SK-N-SH (cell line): ENCODE measurements at regions not wholly inside any gene's neighbourhood (a gene's known extent, or its start where the extent isn't known, plus 50 kb on each side); places are given as distances from the start of the nearest gene placed in this dataset.

Experiments used
- CTCF ChIA-PET: fragments of 300-600, 350-600 bp; formaldehyde crosslinking; extraction: SDS; loops from one replicate; lab custom pipeline; 2021; lab: Yijun Ruan, JAX
- POLR2A ChIA-PET: fragments of 350-600 bp; sonication (Branson Sonifier 250); formaldehyde crosslinking; extraction: SDS; loops from one replicate; lab custom pipeline; 2020; ENCODE audit warnings: antibody characterized with exemption, inconsistent platforms; lab: Yijun Ruan, JAX
- DNase-seq: peaks from one replicate; pipeline ENCODE4 v3.0.0; 2012
- H2AFZ ChIP-seq: fragments of 200-600 bp; sonication (generic); 2 replicates; pipeline ENCODE4 v1.8.1; 2016; ENCODE audit warnings: antibody characterized with exemption, mild to moderate bottlenecking, low read depth
- H3F3A ChIP-seq: fragments of 200-600 bp; sonication (generic); replicated peaks from 2 replicates; pipeline ENCODE3; 2016; ENCODE audit warnings: antibody characterized with exemption, mild to moderate bottlenecking; ENCODE audit not compliant: insufficient read depth
- H3K27ac ChIP-seq, 2 experiments: fragments of 200-500 bp in 1 of 2; fragments of 200-600 bp in 1 of 2; sonication (Bioruptor generic) in 1 of 2; sonication (generic), shearing (Covaris generic) in 1 of 2; 2 replicates each; pipeline versions ENCODE4 v1.5.1 to v1.6.1; 2014 to 2016; ENCODE audit warnings: low read depth in 2 of 2, inconsistent platforms in 1 of 2, low read length in 1 of 2, mild to moderate bottlenecking in 1 of 2, mixed read lengths in 1 of 2
- H3K27me3 ChIP-seq: fragments of 200-600 bp; sonication (generic), shearing (Covaris generic); 2 replicates; pipeline ENCODE4 v1.6.1; 2016; ENCODE audit warnings: mixed run types; ENCODE audit not compliant: insufficient read depth
- H3K36me3 ChIP-seq, 2 experiments: fragments of 200-500 bp in 1 of 2; fragments of 200-600 bp in 1 of 2; sonication (Bioruptor generic) in 1 of 2; sonication (generic) in 1 of 2; replicated peaks in 1 of 2; 2 replicates each; pipeline versions ENCODE3 to v1.5.1; 2014 to 2016; ENCODE audit warnings: low read length in 1 of 2, mild to moderate bottlenecking in 1 of 2; ENCODE audit not compliant: insufficient read depth in 2 of 2, control insufficient read depth in 1 of 2
- H3K4me1 ChIP-seq, 2 experiments: fragments of 200-500 bp in 1 of 2; fragments of 200-600 bp in 1 of 2; sonication (Bioruptor generic) in 1 of 2; sonication (generic), shearing (Covaris generic) in 1 of 2; 2 replicates each; pipeline versions ENCODE4 v1.5.1 to v1.6.1; 2014 to 2016; ENCODE audit warnings: low read depth in 1 of 2, low read length in 1 of 2, mixed run types in 1 of 2; ENCODE audit not compliant: insufficient read depth in 2 of 2, control insufficient read depth in 1 of 2
- H3K4me2 ChIP-seq: fragments of 200-600 bp; sonication (generic), shearing (Covaris generic); 2 replicates; pipeline ENCODE4 v1.6.1; 2017; ENCODE audit warnings: mixed run types
- H3K4me3 ChIP-seq, 2 experiments: fragments of 200-500 bp in 1 of 2; fragments of 200-600 bp in 1 of 2; sonication (Bioruptor generic) in 1 of 2; sonication (generic), shearing (Covaris generic) in 1 of 2; 2 replicates each; pipeline versions ENCODE4 v1.5.1 to v1.8.1; 2014 to 2016; ENCODE audit warnings: low read depth in 2 of 2, inconsistent platforms in 1 of 2, low read length in 1 of 2, mild to moderate bottlenecking in 1 of 2, mixed read lengths in 1 of 2, moderate library complexity in 1 of 2
- H3K79me2 ChIP-seq: fragments of 200-600 bp; sonication (generic); 2 replicates; pipeline ENCODE4 v1.8.1; 2017; ENCODE audit warnings: mild to moderate bottlenecking; ENCODE audit not compliant: insufficient read depth
- H3K9ac ChIP-seq: fragments of 200-600 bp; sonication (generic); 2 replicates; pipeline ENCODE4 v1.6.1; 2017; ENCODE audit warnings: mixed run types
- H3K9me2 ChIP-seq: fragments of 200-600 bp; sonication (generic); 2 replicates; pipeline ENCODE4 v1.6.1; 2017; ENCODE audit warnings: mixed run types
- H3K9me3 ChIP-seq: fragments of 200-600 bp; sonication (generic); 2 replicates; pipeline ENCODE4 v1.6.1; 2017; ENCODE audit warnings: mixed run types, mild to moderate bottlenecking, moderate library complexity
- H4K20me1 ChIP-seq: fragments of 200-600 bp; sonication (generic); 2 replicates; pipeline ENCODE4 v1.6.1; 2017; ENCODE audit warnings: mild to moderate bottlenecking, mixed run types; ENCODE audit not compliant: insufficient read depth
- CHD2 ChIP-seq: fragments of 150-350 bp; IDR thresholded peaks from 2 replicates; pipeline ENCODE4 v1.6.1; 2018; ENCODE audit warnings: low read length; ENCODE audit not compliant: partially characterized antibody
- CTCF ChIP-seq: fragments of 200-600 bp; sonication (generic); IDR thresholded peaks from 2 replicates; pipeline ENCODE4 v1.6.1; 2017; ENCODE audit warnings: antibody characterized with exemption, mild to moderate bottlenecking, moderate library complexity
- EP300 ChIP-seq, 2 experiments: IDR thresholded peaks; 2 replicates each; pipeline versions ENCODE4 v1.4.0 to v1.6.1; 2012; ENCODE audit warnings: borderline replicate concordance in 1 of 2, low read depth in 1 of 2, low read length in 1 of 2
- FOSL2 ChIP-seq: IDR thresholded peaks from 2 replicates; pipeline ENCODE4 v1.4.0; 2012; ENCODE audit warnings: low read depth, mild to moderate bottlenecking, moderate library complexity, borderline replicate concordance
- FOXM1 ChIP-seq: IDR thresholded peaks from 2 replicates; pipeline ENCODE4 v1.4.0; 2012; ENCODE audit warnings: low read depth, mild to moderate bottlenecking
- GABPA ChIP-seq: IDR thresholded peaks from 2 replicates; pipeline ENCODE4 v1.4.0; 2012; ENCODE audit warnings: low read depth, mild to moderate bottlenecking
- MXI1 ChIP-seq: IDR thresholded peaks from 2 replicates; pipeline ENCODE4 v1.6.1; 2012; ENCODE audit warnings: mild to moderate bottlenecking, low read depth, low read length, improper control_type of control experiment
- NFIC ChIP-seq: IDR thresholded peaks from 2 replicates; pipeline ENCODE4 v1.4.0; 2012; ENCODE audit warnings: borderline replicate concordance
- NRF1 ChIP-seq: IDR thresholded peaks from 2 replicates; pipeline ENCODE4 v1.6.1; 2012; ENCODE audit warnings: low read depth, mild to moderate bottlenecking, low read length
- REST ChIP-seq: IDR thresholded peaks from 2 replicates; pipeline ENCODE4 v1.6.1; 2012; ENCODE audit warnings: mild to moderate bottlenecking, low read depth, low read length, moderate library complexity
- RXRA ChIP-seq: IDR thresholded peaks from 2 replicates; pipeline ENCODE4 v1.4.0; 2012; ENCODE audit warnings: low read depth, mild to moderate bottlenecking, borderline replicate concordance
- TCF12 ChIP-seq: IDR thresholded peaks from 2 replicates; pipeline ENCODE4 v1.4.0; 2012
- TF ChIP-seq, protein P1 (sequence below): IDR thresholded peaks from 2 replicates; pipeline ENCODE4; 2012

DNA sequence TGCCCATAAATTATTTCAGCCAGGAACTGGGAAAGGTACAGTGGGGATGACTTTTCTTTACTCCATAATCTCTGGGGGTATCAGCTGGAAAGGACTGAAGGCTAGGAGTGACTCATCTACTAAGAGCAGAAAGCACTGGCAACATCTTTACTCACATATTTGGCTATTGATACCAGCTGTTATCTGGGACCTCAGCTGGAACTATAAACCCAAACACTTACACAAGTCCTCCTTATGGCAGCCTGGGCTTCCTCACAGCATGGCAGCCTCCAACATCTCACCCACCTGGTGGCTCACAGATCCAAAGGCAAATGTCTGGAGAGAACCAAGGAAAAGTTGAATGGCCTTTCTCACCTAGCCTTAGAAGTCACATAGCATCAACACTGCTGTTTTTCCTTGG lies 379.0 kb upstream of the RND3 start:
- Histone ChIP-seq H3K9me3 (no peaks in the 10 kb centered on the region), H3K27me3 (no peaks in the 10 kb centered on the region), H3K27ac (no peak overlapping the region), H3K4me3 (no peak overlapping the region), H3K9ac (no peak overlapping the region), H3F3A (no peaks in the 10 kb centered on the region), H2AFZ (no peak overlapping the region), H3K4me1 (no peaks in the 10 kb centered on the region), H3K9me2 (no peaks in the 10 kb centered on the region), H3K4me2 (no peak overlapping the region), H4K20me1 (no peaks in the 10 kb centered on the region), H3K36me3 (no peaks in the 10 kb centered on the region), H3K79me2 (no peaks in the 10 kb centered on the region)
- ChIA-PET POLR2A (no interaction called here), CTCF (interaction anchor here (0.6 kb wide), 2 partner anchors 49 to 1280 kb away, joined by 3 to 4 read pairs; no protein-coding TSS in a partner anchor)
- TF ChIP-seq CTCF: no peak
- TF ChIP-seq TCF12: peak; percentile 25; the same call in 1 of the 2 replicates
- DNase-seq: no peak

DNA sequence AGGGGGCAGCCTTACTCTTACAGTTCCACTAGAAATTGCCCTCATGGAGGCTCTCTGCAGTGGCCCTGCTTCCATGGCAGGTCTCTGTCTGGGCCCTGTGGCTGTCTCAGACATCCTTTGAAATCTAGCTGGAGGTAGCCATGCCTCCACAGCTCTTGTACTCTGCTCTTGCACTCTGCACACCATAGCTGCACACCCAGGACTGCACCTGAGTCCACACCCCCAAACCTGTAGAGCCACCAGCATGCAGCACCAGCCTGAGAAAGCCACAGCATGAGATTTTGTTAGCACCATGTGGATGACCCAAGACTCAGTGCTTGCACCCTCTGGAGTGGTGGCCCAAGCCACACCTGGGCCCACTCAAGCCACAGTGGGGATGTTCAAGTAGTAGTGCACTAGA lies 376.2 kb upstream of the RND3 start:
- POLR2A ChIA-PET: no interaction called here
- H3K4me3 ChIP-seq: no peak overlapping the region
- no peak for TF ChIP-seq GABPA
- TF ChIP-seq NRF1: no peak
- TF ChIP-seq FOXM1: no peak
- no peak for TF ChIP-seq REST
- no peak for TF ChIP-seq MXI1
- no peak for TF ChIP-seq RXRA
- no peak for TF ChIP-seq NFIC
- no peak for TF ChIP-seq FOSL2
- TF ChIP-seq CHD2: no peak
- TF ChIP-seq EP300 (IDR thresholded peaks at IDR 0.05; ENCODE audit: borderline replicate concordance in 1 of 2, low read depth in 1 of 2, low read length in 1 of 2): no peak
- TF ChIP-seq, protein P1, sequence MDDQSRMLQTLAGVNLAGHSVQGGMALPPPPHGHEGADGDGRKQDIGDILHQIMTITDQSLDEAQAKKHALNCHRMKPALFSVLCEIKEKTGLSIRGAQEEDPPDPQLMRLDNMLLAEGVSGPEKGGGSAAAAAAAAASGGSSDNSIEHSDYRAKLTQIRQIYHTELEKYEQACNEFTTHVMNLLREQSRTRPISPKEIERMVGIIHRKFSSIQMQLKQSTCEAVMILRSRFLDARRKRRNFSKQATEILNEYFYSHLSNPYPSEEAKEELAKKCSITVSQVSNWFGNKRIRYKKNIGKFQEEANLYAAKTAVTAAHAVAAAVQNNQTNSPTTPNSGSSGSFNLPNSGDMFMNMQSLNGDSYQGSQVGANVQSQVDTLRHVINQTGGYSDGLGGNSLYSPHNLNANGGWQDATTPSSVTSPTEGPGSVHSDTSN: no peak
- TF ChIP-seq, all 33 proteins: peak for 0
- no peaks in the 10 kb centered on the region for H4K20me1 ChIP-seq
- no peaks in the 10 kb centered on the region for H3K9me2 ChIP-seq
- H3K27me3 ChIP-seq: no peaks in the 10 kb centered on the region
- no peaks in the 10 kb centered on the region for H3F3A ChIP-seq
- no peak for DNase-seq
- no peak overlapping the region for H3K9ac ChIP-seq
- no peak overlapping the region for H2AFZ ChIP-seq
- no peaks in the 10 kb centered on the region for H3K79me2 ChIP-seq
- no peak overlapping the region for H3K27ac ChIP-seq
- H3K4me2 ChIP-seq: no peak overlapping the region
- CTCF ChIA-PET: no interaction called here
- H3K4me1 ChIP-seq: no peaks in the 10 kb centered on the region
- H3K9me3 ChIP-seq: no peaks in the 10 kb centered on the region
- no peaks in the 10 kb centered on the region for H3K36me3 ChIP-seq
